PC-3 (cell line): ENCODE measurements at regions not wholly inside any gene's neighbourhood (a gene's known extent, or its start where the extent isn't known, plus 50 kb on each side); places are given as distances from the start of the nearest gene placed in this dataset.

Source experiments
- ATAC-seq: fragments of 200-7000 bp; cut with Tn5 transposase; 2 replicates; pipeline ENCODE4 v1.9.1; 2020; ENCODE audit warnings: mild to moderate bottlenecking, moderate library complexity
- BruUV-seq: library from RNA; stranded (reverse); fragments of 400-500 nt; replicated peaks from 2 replicates; lab custom pipeline; 2021; lab: Mats Ljungman, UMichigan
- CTCF ChIA-PET: fragments of 300-600 bp; sonication (Branson Sonifier 250); formaldehyde crosslinking; loops from one replicate; lab custom pipeline; 2022; ENCODE audit warnings: antibody characterized with exemption; lab: Charles Lee
- POLR2A ChIA-PET: fragments of 300-600 bp; sonication (Branson Sonifier 250); formaldehyde crosslinking; loops from one replicate; lab custom pipeline; 2022; ENCODE audit warnings: antibody characterized with exemption; ENCODE audit not compliant: unreplicated experiment; lab: Charles Lee
- DNase-seq: peaks from one replicate; pipeline ENCODE4 v3.0.0-alpha.2; 2015
- H2AFZ ChIP-seq: fragments of 300-600 bp; sonication (generic); 2 replicates; pipeline ENCODE4 v1.6.0; 2016; ENCODE audit warnings: antibody characterized with exemption, low read length
- H3F3A ChIP-seq: fragments of 300-600 bp; sonication (generic); one replicate; pipeline ENCODE4 v1.6.0; 2017; ENCODE audit warnings: antibody characterized with exemption, low read length, control low read depth, mild to moderate bottlenecking; ENCODE audit not compliant: unreplicated experiment
- H3K27ac ChIP-seq: fragments of 300-600 bp; sonication (generic); 2 replicates; pipeline ENCODE4 v1.5.1; 2016; ENCODE audit warnings: mild to moderate bottlenecking, low read length
- H3K27me3 ChIP-seq: fragments of 300-600 bp; sonication (generic); 2 replicates; pipeline ENCODE4 v1.6.1; 2016; ENCODE audit warnings: low read length, mixed read lengths
- H3K36me3 ChIP-seq: fragments of 300-600 bp; sonication (generic); 2 replicates; pipeline ENCODE4 v1.6.1; 2016; ENCODE audit warnings: low read depth, mixed run types, low read length, mixed read lengths
- H3K4me1 ChIP-seq: fragments of 300-600 bp; sonication (generic); 2 replicates; pipeline ENCODE4 v1.5.1; 2016; ENCODE audit warnings: low read length; ENCODE audit not compliant: insufficient read depth
- H3K4me2 ChIP-seq: fragments of 300-600 bp; sonication (generic); 2 replicates; pipeline ENCODE4 v1.6.0; 2016; ENCODE audit warnings: low read length
- H3K4me3 ChIP-seq: fragments of 300-600 bp; sonication (generic); 2 replicates; pipeline ENCODE4 v1.5.1; 2016; ENCODE audit warnings: mild to moderate bottlenecking, low read length, mixed read lengths
- H3K79me2 ChIP-seq: fragments of 300-600 bp; sonication (generic); 2 replicates; pipeline ENCODE4 v1.6.1; 2017; ENCODE audit warnings: low read length, mixed read lengths
- H3K9ac ChIP-seq: fragments of 300-600 bp; sonication (generic); 2 replicates; pipeline ENCODE4 v1.6.0; 2016; ENCODE audit warnings: mild to moderate bottlenecking, low read length
- H3K9me2 ChIP-seq: fragments of 300-600 bp; sonication (generic); replicated peaks from 2 replicates; pipeline ENCODE4 v1.6.1; 2016; ENCODE audit warnings: mixed run types, low read length, mixed read lengths
- H3K9me3 ChIP-seq: fragments of 300-600 bp; sonication (generic); 2 replicates; pipeline ENCODE4 v1.6.1; 2016; ENCODE audit warnings: low read length, mixed read lengths
- H4K20me1 ChIP-seq: fragments of 300-600 bp; sonication (generic); 2 replicates; pipeline ENCODE4 v1.6.1; 2016; ENCODE audit warnings: low read length, mixed read lengths
- EZH2 ChIP-seq: fragments of 300-600 bp; sonication (generic); IDR thresholded peaks from one replicate; pipeline ENCODE4 v1.6.1; 2017; ENCODE audit warnings: antibody characterized with exemption, mild to moderate bottlenecking, low read length; ENCODE audit not compliant: unreplicated experiment
- EZH2phosphoT487 ChIP-seq: fragments of 300-600 bp; sonication (generic); IDR thresholded peaks from 2 replicates; pipeline ENCODE4 v1.6.1; 2018; ENCODE audit warnings: mild to moderate bottlenecking, antibody characterized with exemption, low read length, borderline replicate concordance
- intact Hi-C: fragments of 100-400 bp; cut with micrococcal nuclease; formaldehyde crosslinking; loops from 2 replicates; pipeline ENCODE4 v1.9.0; 2023
- TF ChIP-seq, protein P1 (sequence below): fragments of 300-600 bp; sonication (generic); conservative IDR thresholded peaks from 2 replicates; pipeline ENCODE4 v1.5.1; 2017; ENCODE audit warnings: antibody characterized with exemption, low read depth, mild to moderate bottlenecking, low read length

DNA sequence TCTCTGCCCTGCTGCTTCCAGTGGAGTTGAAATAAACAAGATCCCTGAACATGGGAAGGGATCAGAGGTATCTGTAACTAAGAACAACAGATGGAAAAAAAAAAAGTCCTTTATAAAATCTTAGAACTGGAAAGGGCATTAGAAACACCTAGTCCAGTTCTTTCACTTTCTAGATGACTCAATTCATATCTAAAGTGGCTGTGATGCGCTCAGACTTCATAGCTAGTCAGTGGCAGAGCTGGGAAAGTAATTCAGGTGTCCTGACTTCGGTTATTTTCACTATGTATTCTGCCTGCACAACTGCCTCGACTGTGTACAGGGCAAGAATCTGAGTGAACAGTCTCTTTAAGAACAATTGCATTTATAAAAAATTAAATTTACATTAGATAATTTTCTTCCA lies 151.8 kb upstream of the TMTC4 start:
- no TSS peak for BruUV-seq
- Histone ChIP-seq H3K27ac (no peak overlapping the region), H3K9me2 (no peaks in the 10 kb centered on the region), H3K79me2 (no peaks in the 10 kb centered on the region), H4K20me1 (no peaks in the 10 kb centered on the region), H2AFZ (no peak overlapping the region), H3K4me1 (peaks cover 7% of the 10 kb centered on the region; the same call in 1 of the 2 replicates), H3K36me3 (no peaks in the 10 kb centered on the region), H3K27me3 (peaks cover 18% of the 10 kb centered on the region), H3K4me2 (peak overlapping the region; percentile 56; the same call in 1 of the 2 replicates), H3K9ac (no peak overlapping the region), H3K4me3 (no peak overlapping the region), H3F3A (no peaks in the 10 kb centered on the region), H3K9me3 (no peaks in the 10 kb centered on the region)
- intact Hi-C loops: no loop called here
- ChIA-PET CTCF (no interaction called here), POLR2A (no interaction called here)
- ATAC-seq: no peak
- TF ChIP-seq, protein P1, sequence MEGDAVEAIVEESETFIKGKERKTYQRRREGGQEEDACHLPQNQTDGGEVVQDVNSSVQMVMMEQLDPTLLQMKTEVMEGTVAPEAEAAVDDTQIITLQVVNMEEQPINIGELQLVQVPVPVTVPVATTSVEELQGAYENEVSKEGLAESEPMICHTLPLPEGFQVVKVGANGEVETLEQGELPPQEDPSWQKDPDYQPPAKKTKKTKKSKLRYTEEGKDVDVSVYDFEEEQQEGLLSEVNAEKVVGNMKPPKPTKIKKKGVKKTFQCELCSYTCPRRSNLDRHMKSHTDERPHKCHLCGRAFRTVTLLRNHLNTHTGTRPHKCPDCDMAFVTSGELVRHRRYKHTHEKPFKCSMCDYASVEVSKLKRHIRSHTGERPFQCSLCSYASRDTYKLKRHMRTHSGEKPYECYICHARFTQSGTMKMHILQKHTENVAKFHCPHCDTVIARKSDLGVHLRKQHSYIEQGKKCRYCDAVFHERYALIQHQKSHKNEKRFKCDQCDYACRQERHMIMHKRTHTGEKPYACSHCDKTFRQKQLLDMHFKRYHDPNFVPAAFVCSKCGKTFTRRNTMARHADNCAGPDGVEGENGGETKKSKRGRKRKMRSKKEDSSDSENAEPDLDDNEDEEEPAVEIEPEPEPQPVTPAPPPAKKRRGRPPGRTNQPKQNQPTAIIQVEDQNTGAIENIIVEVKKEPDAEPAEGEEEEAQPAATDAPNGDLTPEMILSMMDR: no peak
- TF ChIP-seq EZH2phosphoT487 (no peak), EZH2 (no peak)
- DNase-seq: no peak

DNA sequence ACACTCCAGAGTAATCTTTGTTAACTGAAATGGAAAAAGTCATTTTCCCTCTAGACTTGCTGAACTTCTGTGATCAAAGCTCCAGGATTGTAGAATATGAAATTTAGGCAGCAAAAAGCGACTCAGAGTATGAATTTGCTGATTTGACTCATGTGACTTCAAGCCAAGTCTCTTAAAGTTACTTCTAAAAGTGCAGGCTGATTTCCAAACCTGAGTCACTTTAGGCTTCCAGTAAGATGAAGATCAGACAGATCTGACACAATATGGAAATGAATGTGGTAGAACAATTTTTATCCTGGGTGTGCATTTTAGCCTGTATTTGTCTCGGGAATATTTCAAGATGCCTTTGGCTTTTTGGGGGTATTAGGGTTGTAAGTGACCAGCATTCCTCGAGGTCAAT lies 151.0 kb upstream of the TMTC4 start:
- H3K27me3 ChIP-seq: peaks cover 21% of the 10 kb centered on the region
- CTCF ChIA-PET: no interaction called here
- no peaks in the 10 kb centered on the region for H3K79me2 ChIP-seq
- H3K4me1 ChIP-seq: peaks cover 7% of the 10 kb centered on the region; the same call in 1 of the 2 replicates
- intact Hi-C loops: no loop called here
- POLR2A ChIA-PET: no interaction called here
- no peak overlapping the region for H3K4me2 ChIP-seq
- TF ChIP-seq, protein P1: no peak
- no peak for TF ChIP-seq EZH2phosphoT487
- no peak for TF ChIP-seq EZH2
- H3F3A ChIP-seq: no peaks in the 10 kb centered on the region
- no peak overlapping the region for H3K27ac ChIP-seq
- no peaks in the 10 kb centered on the region for H3K36me3 ChIP-seq
- no peak overlapping the region for H3K9ac ChIP-seq
- H4K20me1 ChIP-seq: no peaks in the 10 kb centered on the region
- no peak overlapping the region for H2AFZ ChIP-seq
- no peaks in the 10 kb centered on the region for H3K9me2 ChIP-seq
- DNase-seq (peak; percentile 43), ATAC-seq (peak; percentile 43; the same call in 1 of the 2 replicates)
- no peak overlapping the region for H3K4me3 ChIP-seq
- no peaks in the 10 kb centered on the region for H3K9me3 ChIP-seq
- BruUV-seq: no TSS peak

DNA sequence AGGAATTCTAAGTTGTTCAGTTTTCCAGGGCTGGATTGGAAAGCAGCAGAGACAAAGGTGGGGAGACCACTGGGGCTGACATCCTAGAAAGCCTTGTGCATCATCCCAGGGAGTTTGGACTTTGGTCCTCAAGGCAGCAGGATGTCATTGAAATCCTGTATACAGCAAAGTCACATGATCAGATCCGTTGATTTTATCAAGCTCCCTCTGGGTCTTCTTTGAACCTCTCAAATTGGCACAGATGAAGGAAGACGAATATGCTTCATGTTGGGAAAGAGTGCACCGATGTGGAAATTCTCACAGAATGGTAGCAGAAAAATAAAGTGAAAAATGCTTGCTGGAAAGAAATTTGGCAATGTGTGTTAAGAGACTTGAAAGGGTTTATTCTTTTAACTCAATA lies 149.8 kb upstream of the TMTC4 start:
- peaks cover 21% of the 10 kb centered on the region for H3K27me3 ChIP-seq
- H3K9ac ChIP-seq: no peak overlapping the region
- no peaks in the 10 kb centered on the region for H3K9me3 ChIP-seq
- no peaks in the 10 kb centered on the region for H3K36me3 ChIP-seq
- DNase-seq (no peak), ATAC-seq (no peak)
- intact Hi-C loops: no loop called here
- no peaks in the 10 kb centered on the region for H3K9me2 ChIP-seq
- no peak overlapping the region for H3K4me3 ChIP-seq
- no peak for TF ChIP-seq EZH2phosphoT487
- no peak for TF ChIP-seq EZH2
- TF ChIP-seq, protein P1: no peak
- ChIA-PET POLR2A (no interaction called here), CTCF (no interaction called here)
- no peaks in the 10 kb centered on the region for H4K20me1 ChIP-seq
- H2AFZ ChIP-seq: no peak overlapping the region
- no TSS peak for BruUV-seq
- H3K79me2 ChIP-seq: no peaks in the 10 kb centered on the region
- H3K4me2 ChIP-seq: no peak overlapping the region
- H3K27ac ChIP-seq: no peak overlapping the region
- peaks cover 7% of the 10 kb centered on the region; the same call in 1 of the 2 replicates for H3K4me1 ChIP-seq
- H3F3A ChIP-seq: no peaks in the 10 kb centered on the region
